Fibroblast of skin of right biceps (primary cell): ENCODE measurements at regions not wholly inside any gene's neighbourhood (a gene's known extent, or its start where the extent isn't known, plus 50 kb on each side); places are given as distances from the start of the nearest gene placed in this dataset.
"Not testable (repeated sequence)": the region's sequence is repeated elsewhere in the genome, so short reads cannot be mapped to it uniquely, and the experiment has no call there.

ENCODE experiments used
- DNase-seq: peaks from one replicate; pipeline ENCODE4 v3.0.0-alpha.2; 2013

- DNase-seq, result not testable (repeated sequence)
Observed at GRCh38 chr1:172839639-172840038, 180.7 kb downstream of the FASLG start.

- no peak for DNase-seq
Observed at GRCh38 chr1:172843444-172843843, 184.5 kb downstream of the FASLG start.

GRCh38 chr1:172845371-172845770, 186.5 kb downstream of the FASLG start:
- no peak for DNase-seq

GRCh38 chr1:172845865-172846264, 187.0 kb downstream of the FASLG start:
- no peak for DNase-seq

GRCh38 chr1:172847814-172848213, 188.9 kb downstream of the FASLG start:
- DNase-seq, result not testable (repeated sequence)

- DNase-seq, result no peak
Observed at GRCh38 chr1:172849653-172850052, 190.8 kb downstream of the FASLG start.

GRCh38 chr1:172851077-172851476, 192.2 kb downstream of the FASLG start:
- DNase-seq, result peak; percentile 28

- DNase-seq, result no peak
Observed at GRCh38 chr1:172851856-172852255, 193.0 kb downstream of the FASLG start.

- not testable (repeated sequence) for DNase-seq
Observed at GRCh38 chr1:172855983-172856382, 194.8 kb downstream of the TNFSF18 start.

GRCh38 chr1:172863031-172863430, 187.7 kb downstream of the TNFSF18 start:
- no peak for DNase-seq

- no peak for DNase-seq
Observed at GRCh38 chr1:172867216-172867818, 183.4 kb downstream of the TNFSF18 start.

GRCh38 chr1:172870901-172871606, 179.7 kb downstream of the TNFSF18 start:
- peak; percentile 37 for DNase-seq

- no peak for DNase-seq
Observed at GRCh38 chr1:172874950-172875349, 175.8 kb downstream of the TNFSF18 start.

- DNase-seq, result no peak
Observed at GRCh38 chr1:172875892-172876291, 174.8 kb downstream of the TNFSF18 start.

- DNase-seq, result no peak
Observed at GRCh38 chr1:172882385-172882784, 168.4 kb downstream of the TNFSF18 start.

GRCh38 chr1:172882791-172883386, 167.9 kb downstream of the TNFSF18 start:
- DNase-seq, result no peak

GRCh38 chr1:172883387-172883791, 167.4 kb downstream of the TNFSF18 start:
- no peak for DNase-seq

- no peak for DNase-seq
Observed at GRCh38 chr1:172883844-172884243, 166.9 kb downstream of the TNFSF18 start.

- DNase-seq, result no peak
Observed at GRCh38 chr1:172885411-172885810, 165.3 kb downstream of the TNFSF18 start.

GRCh38 chr1:172885971-172886370, 164.8 kb downstream of the TNFSF18 start:
- DNase-seq, result peak; percentile 70

- no peak for DNase-seq
Observed at GRCh38 chr1:172887162-172887561, 163.6 kb downstream of the TNFSF18 start.

GRCh38 chr1:172893146-172893841, 157.4 kb downstream of the TNFSF18 start:
- DNase-seq, result peak; percentile 79

GRCh38 chr1:172894349-172895049, 156.2 kb downstream of the TNFSF18 start:
- no peak for DNase-seq
